ENCODE measurements at regions not wholly inside any gene's neighbourhood (a gene's known extent, or its start where the extent isn't known, plus 50 kb on each side); places are given as distances from the start of the nearest gene placed in this dataset.

DNA sequence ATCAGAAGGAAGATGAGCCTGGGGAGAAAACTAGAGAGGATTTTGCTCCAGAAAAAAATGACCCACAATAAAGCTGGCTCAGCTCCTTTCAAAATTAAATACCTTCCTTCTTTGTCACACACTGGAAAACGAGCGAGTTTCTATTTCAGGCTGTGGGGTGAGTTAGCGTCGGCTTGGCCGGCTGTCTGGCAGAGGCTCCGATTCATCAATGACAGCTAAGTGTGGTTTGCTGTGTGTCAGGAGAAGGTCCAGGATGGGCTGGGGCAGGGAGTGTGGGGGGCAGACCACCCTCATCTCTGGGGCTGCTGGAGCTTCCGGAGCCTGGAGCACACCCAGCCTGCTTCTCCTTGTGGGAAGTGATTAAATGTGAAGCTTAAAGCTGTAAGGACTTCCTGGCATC lies 120.2 kb downstream of the ETS2 start:
- RAD21 ChIA-PET (ENCODE audit: unreplicated experiment), result no interaction called here

DNA sequence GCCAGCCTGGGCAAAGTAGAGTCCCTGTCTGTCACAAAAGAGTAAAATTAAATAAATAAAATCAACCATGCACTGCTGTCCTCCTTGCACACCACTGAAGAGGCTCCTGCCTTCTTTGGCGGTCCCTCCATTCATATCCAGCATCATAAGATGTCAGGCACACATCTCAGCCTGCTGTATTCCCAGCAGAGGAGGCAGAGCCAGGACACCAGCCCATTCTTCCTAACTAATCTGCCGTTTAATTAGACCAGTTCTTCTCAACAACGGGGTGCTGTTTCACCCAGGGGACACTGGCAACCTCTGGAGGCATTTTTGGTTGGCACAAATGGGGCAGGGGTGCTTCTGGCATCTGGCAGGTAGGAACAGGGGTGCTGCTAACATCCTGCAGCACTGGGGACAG lies 119.7 kb downstream of the ETS2 start:
- no peaks in the 10 kb centered on the region for H4K20me1 ChIP-seq (ENCODE audit: control insufficient read depth, insufficient read depth)
- H3K4me3 ChIP-seq, result no peak overlapping the region
- no peak overlapping the region for H2AFZ ChIP-seq (ENCODE audit: control insufficient read depth, low read depth, low read length)
- no peaks in the 10 kb centered on the region for H3K79me2 ChIP-seq (ENCODE audit: control insufficient read depth, insufficient read depth, low read length)
- H3K36me3 ChIP-seq (ENCODE audit: control insufficient read depth in 2 of 2, insufficient read depth in 2 of 2, low read length in 1 of 2), result no peaks in the 10 kb centered on the region
- RAD21 ChIA-PET (ENCODE audit: unreplicated experiment), result no interaction called here
- ATAC-seq (no peak), DNase-seq (ENCODE audit: low read depth, low spot score) (no peak), FAIRE-seq (no peak)
- no peaks in the 10 kb centered on the region for H3K9me3 ChIP-seq (replicated peaks; ENCODE audit: control insufficient read depth, insufficient read depth, low read length)
- H3K4me2 ChIP-seq (ENCODE audit: control insufficient read depth, insufficient read depth), result no peak overlapping the region
- intact Hi-C loops (cut with micrococcal nuclease; ENCODE audit: unreplicated experiment), result no loop called here
- no peaks in the 10 kb centered on the region for H3K27me3 ChIP-seq (replicated peaks in 1 of 2; ENCODE audit: control insufficient read depth in 2 of 2, insufficient read depth in 2 of 2, low read length in 1 of 2)
- no TSS peak for BruUV-seq (replicated peaks)
- H3K4me1 ChIP-seq (ENCODE audit: control insufficient read depth, insufficient read depth, low read length), result no peaks in the 10 kb centered on the region
- in situ Hi-C loops (cut with MboI), result no loop called here
- SMC1A ChIA-PET (ENCODE audit: uncharacterized antibody, unreplicated experiment), result no interaction called here
- H3K27ac ChIP-seq (ENCODE audit: control insufficient read depth, insufficient read depth), result no peak overlapping the region
- CTCF ChIA-PET, result no interaction called here
- POLR2A ChIA-PET, result no interaction called here
- 0% methylated on average over 3 of the region's 3 CpGs for WGBS (ENCODE audit: insufficient coverage, insufficient replicate concordance, low lambda C conversion rate, missing lambda C conversion rate)
- H3K9ac ChIP-seq (ENCODE audit: control insufficient read depth, insufficient read depth, low read length), result no peak overlapping the region
- no peak for TF ChIP-seq CHD2 (IDR thresholded peaks at IDR 0.05; ENCODE audit: borderline replicate concordance, low read depth, low read length)
- no peak for TF ChIP-seq NR2C2 (IDR thresholded peaks at IDR 0.05; ENCODE audit: borderline replicate concordance, control insufficient read depth, insufficient read length, low read depth)
- TF ChIP-seq, protein P1, sequence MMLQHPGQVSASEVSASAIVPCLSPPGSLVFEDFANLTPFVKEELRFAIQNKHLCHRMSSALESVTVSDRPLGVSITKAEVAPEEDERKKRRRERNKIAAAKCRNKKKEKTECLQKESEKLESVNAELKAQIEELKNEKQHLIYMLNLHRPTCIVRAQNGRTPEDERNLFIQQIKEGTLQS (IDR thresholded peaks at IDR 0.05; ENCODE audit: borderline replicate concordance, extremely low read depth, low read depth, low read length), result no peak
- no peak for TF ChIP-seq SRF (IDR thresholded peaks at IDR 0.05; ENCODE audit: low read depth in 2 of 2, low read length in 2 of 2)
- TF ChIP-seq, protein P2, sequence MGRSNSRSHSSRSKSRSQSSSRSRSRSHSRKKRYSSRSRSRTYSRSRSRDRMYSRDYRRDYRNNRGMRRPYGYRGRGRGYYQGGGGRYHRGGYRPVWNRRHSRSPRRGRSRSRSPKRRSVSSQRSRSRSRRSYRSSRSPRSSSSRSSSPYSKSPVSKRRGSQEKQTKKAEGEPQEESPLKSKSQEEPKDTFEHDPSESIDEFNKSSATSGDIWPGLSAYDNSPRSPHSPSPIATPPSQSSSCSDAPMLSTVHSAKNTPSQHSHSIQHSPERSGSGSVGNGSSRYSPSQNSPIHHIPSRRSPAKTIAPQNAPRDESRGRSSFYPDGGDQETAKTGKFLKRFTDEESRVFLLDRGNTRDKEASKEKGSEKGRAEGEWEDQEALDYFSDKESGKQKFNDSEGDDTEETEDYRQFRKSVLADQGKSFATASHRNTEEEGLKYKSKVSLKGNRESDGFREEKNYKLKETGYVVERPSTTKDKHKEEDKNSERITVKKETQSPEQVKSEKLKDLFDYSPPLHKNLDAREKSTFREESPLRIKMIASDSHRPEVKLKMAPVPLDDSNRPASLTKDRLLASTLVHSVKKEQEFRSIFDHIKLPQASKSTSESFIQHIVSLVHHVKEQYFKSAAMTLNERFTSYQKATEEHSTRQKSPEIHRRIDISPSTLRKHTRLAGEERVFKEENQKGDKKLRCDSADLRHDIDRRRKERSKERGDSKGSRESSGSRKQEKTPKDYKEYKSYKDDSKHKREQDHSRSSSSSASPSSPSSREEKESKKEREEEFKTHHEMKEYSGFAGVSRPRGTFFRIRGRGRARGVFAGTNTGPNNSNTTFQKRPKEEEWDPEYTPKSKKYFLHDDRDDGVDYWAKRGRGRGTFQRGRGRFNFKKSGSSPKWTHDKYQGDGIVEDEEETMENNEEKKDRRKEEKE (IDR thresholded peaks at IDR 0.05), result no peak
- no peak for TF ChIP-seq FOXM1 (IDR thresholded peaks at IDR 0.05; ENCODE audit: low read depth, low read length)
- no peak for TF ChIP-seq RB1 (IDR thresholded peaks at IDR 0.05; ENCODE audit: borderline replicate concordance)
- no peak for TF ChIP-seq SMAD1 (IDR thresholded peaks at IDR 0.05; ENCODE audit: low read depth, partially characterized antibody)

More for the DNA sequence above, 120.2 kb downstream of the ETS2 start:
- FAIRE-seq (no peak), DNase-seq (ENCODE audit: low read depth, low spot score) (no peak), ATAC-seq (no peak)
- H3K4me1 ChIP-seq (ENCODE audit: control insufficient read depth, insufficient read depth, low read length), result no peaks in the 10 kb centered on the region
- WGBS (ENCODE audit: insufficient coverage, insufficient replicate concordance, low lambda C conversion rate, missing lambda C conversion rate), result 0% methylated on average over 7 of the region's 7 CpGs
- H3K79me2 ChIP-seq (ENCODE audit: control insufficient read depth, insufficient read depth, low read length), result no peaks in the 10 kb centered on the region
- BruUV-seq (replicated peaks), result no TSS peak
- CTCF ChIA-PET, result no interaction called here
- no peak overlapping the region for H2AFZ ChIP-seq (ENCODE audit: control insufficient read depth, low read depth, low read length)
- H4K20me1 ChIP-seq (ENCODE audit: control insufficient read depth, insufficient read depth), result no peaks in the 10 kb centered on the region
- H3K27me3 ChIP-seq (replicated peaks in 1 of 2; ENCODE audit: control insufficient read depth in 2 of 2, insufficient read depth in 2 of 2, low read length in 1 of 2), result no peaks in the 10 kb centered on the region
- no peak overlapping the region for H3K27ac ChIP-seq (ENCODE audit: control insufficient read depth, insufficient read depth)
- intact Hi-C loops (cut with micrococcal nuclease; ENCODE audit: unreplicated experiment), result no loop called here
- SMC1A ChIA-PET (ENCODE audit: uncharacterized antibody, unreplicated experiment), result no interaction called here
- in situ Hi-C loops (cut with MboI), result no loop called here
- TF ChIP-seq POLR2A (IDR thresholded peaks at IDR 0.05; ENCODE audit: low read depth, low read length), result no peak
- TF ChIP-seq SMC3 (IDR thresholded peaks at IDR 0.05; ENCODE audit: borderline replicate concordance, low read length), result no peak
- no peak for TF ChIP-seq POU2F2 (IDR thresholded peaks at IDR 0.05; ENCODE audit: borderline replicate concordance, low read depth, low read length)
- no peak for TF ChIP-seq ZNF274 (IDR thresholded peaks at IDR 0.05; ENCODE audit: insufficient read depth, insufficient read length)
- no peak for TF ChIP-seq NFYB (IDR thresholded peaks at IDR 0.05; ENCODE audit: insufficient read depth, low read depth, low read length)
- no peak for TF ChIP-seq NR2F1 (conservative IDR thresholded peaks at IDR 0.05)
- TF ChIP-seq CREB1 (IDR thresholded peaks at IDR 0.05; ENCODE audit: low read depth), result no peak
- no peak for TF ChIP-seq HDAC2 (IDR thresholded peaks at IDR 0.05)
- no peak for TF ChIP-seq EP300 (IDR thresholded peaks at IDR 0.05; ENCODE audit: borderline replicate concordance in 1 of 2, control insufficient read depth in 1 of 2, low read depth in 2 of 2, low read length in 2 of 2)
- TF ChIP-seq NR2C2 (IDR thresholded peaks at IDR 0.05; ENCODE audit: borderline replicate concordance, control insufficient read depth, insufficient read length, low read depth), result no peak
- no peak for TF ChIP-seq PBX3 (IDR thresholded peaks at IDR 0.05; ENCODE audit: insufficient replicate concordance, low read depth, low read length)
- no peak for TF ChIP-seq ATF7 (IDR thresholded peaks at IDR 0.05; ENCODE audit: low read depth)
- H3K36me3 ChIP-seq (ENCODE audit: control insufficient read depth in 2 of 2, insufficient read depth in 2 of 2, low read length in 1 of 2), result no peaks in the 10 kb centered on the region
- no peak overlapping the region for H3K4me2 ChIP-seq (ENCODE audit: control insufficient read depth, insufficient read depth)
- POLR2A ChIA-PET, result no interaction called here
- no peak overlapping the region for H3K4me3 ChIP-seq
- no peak overlapping the region for H3K9ac ChIP-seq (ENCODE audit: control insufficient read depth, insufficient read depth, low read length)
- H3K9me3 ChIP-seq (replicated peaks; ENCODE audit: control insufficient read depth, insufficient read depth, low read length), result no peaks in the 10 kb centered on the region

Measured in GM12878 (cell line).